Neutrophil (primary cell): ENCODE measurements at regions not wholly inside any gene's neighbourhood (a gene's known extent, or its start where the extent isn't known, plus 50 kb on each side); places are given as distances from the start of the nearest gene placed in this dataset.

Source experiments
- H3K27ac ChIP-seq: fragments of 200-600 bp; sonication (generic); 2 replicates; pipeline ENCODE4 v1.5.1; 2016; ENCODE audit warnings: mild to moderate bottlenecking, moderate library complexity
- H3K27me3 ChIP-seq: fragments of 200-600 bp; sonication (generic); 2 replicates; pipeline ENCODE4 v1.6.0; 2016; ENCODE audit warnings: mild to moderate bottlenecking
- H3K36me3 ChIP-seq: fragments of 200-600 bp; sonication (generic); 2 replicates; pipeline ENCODE4 v1.5.1; 2017
- H3K4me1 ChIP-seq, 2 experiments: fragments of 200-600 bp in 1 of 2; sonication (generic) in 1 of 2; 1 replicate in 1 of 2; 2 replicates in 1 of 2; pipeline versions ENCODE4 v1.5.1 to v1.6.1; 2013 to 2016; ENCODE audit warnings: low read depth in 1 of 2, low read length in 1 of 2, mild to moderate bottlenecking in 1 of 2, moderate library complexity in 1 of 2; ENCODE audit not compliant: control insufficient read depth in 1 of 2, insufficient read depth in 1 of 2
- H3K4me3 ChIP-seq, 2 experiments: fragments of 200-600 bp in 1 of 2; sonication (generic) in 1 of 2; 1 replicate in 1 of 2; 2 replicates in 1 of 2; pipeline ENCODE4 v1.5.1; 2013 to 2016; ENCODE audit warnings: low read depth in 1 of 2, low read length in 1 of 2, mild to moderate bottlenecking in 1 of 2, moderate library complexity in 1 of 2
- H3K9me3 ChIP-seq: fragments of 200-600 bp; sonication (generic); 2 replicates; pipeline ENCODE4 v1.5.1; 2016
- TF ChIP-seq, protein P1 (sequence below): fragments of 200-600 bp; sonication (generic); IDR thresholded peaks from 2 replicates; pipeline ENCODE4 v1.5.1; 2016; ENCODE audit warnings: antibody characterized with exemption

DNA sequence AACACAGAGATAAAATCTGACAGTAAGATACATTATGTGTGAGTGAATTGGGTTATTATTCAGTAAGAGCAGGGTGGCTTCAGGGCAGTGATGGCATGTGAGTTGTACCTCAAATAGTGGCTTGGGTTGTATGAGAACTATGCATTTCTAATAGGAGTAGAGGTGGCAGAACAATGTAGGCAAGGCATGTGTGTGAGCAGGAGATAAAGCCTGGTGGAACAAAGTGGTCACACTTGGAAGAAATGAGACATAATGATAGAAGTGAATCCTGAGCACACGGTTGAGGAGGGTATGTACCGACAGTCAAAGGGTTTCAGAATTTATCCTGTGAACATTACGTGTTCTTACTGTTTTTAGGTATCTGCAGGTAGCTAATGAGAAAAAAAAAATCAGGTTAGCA is 159.3 kb downstream of the CASP12 start:
- H3K27me3 ChIP-seq: no peaks in the 10 kb centered on the region
- no peak overlapping the region for H3K27ac ChIP-seq
- no peaks in the 10 kb centered on the region for H3K36me3 ChIP-seq
- TF ChIP-seq, protein P1, sequence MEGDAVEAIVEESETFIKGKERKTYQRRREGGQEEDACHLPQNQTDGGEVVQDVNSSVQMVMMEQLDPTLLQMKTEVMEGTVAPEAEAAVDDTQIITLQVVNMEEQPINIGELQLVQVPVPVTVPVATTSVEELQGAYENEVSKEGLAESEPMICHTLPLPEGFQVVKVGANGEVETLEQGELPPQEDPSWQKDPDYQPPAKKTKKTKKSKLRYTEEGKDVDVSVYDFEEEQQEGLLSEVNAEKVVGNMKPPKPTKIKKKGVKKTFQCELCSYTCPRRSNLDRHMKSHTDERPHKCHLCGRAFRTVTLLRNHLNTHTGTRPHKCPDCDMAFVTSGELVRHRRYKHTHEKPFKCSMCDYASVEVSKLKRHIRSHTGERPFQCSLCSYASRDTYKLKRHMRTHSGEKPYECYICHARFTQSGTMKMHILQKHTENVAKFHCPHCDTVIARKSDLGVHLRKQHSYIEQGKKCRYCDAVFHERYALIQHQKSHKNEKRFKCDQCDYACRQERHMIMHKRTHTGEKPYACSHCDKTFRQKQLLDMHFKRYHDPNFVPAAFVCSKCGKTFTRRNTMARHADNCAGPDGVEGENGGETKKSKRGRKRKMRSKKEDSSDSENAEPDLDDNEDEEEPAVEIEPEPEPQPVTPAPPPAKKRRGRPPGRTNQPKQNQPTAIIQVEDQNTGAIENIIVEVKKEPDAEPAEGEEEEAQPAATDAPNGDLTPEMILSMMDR: no peak
- H3K4me1 ChIP-seq: peaks cover 5 to 7% of the 10 kb centered on the region in 2 experiments
- no peak overlapping the region for H3K4me3 ChIP-seq
- no peaks in the 10 kb centered on the region for H3K9me3 ChIP-seq

DNA sequence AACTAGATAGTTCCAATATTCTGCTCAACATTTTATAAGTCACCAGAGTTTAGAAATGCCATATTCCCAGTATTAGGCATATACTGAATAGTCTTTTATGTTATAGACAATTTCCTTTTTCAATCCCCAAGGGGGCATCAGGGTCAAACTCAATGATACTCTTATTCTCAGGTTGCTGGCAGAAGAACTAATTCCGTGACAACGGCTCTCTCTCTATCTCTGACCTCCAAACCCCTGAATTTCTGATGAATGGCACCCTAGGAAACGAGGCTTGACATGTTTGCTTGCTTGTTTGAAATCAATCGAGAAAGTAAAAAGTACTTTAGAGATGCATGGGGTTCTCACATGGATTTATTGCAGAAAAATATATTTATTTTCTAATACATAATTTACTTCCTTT is 160.1 kb downstream of the CASP12 start:
- H3K27me3 ChIP-seq: no peaks in the 10 kb centered on the region
- no peak overlapping the region for H3K27ac ChIP-seq
- no peaks in the 10 kb centered on the region for H3K36me3 ChIP-seq
- H3K9me3 ChIP-seq: no peaks in the 10 kb centered on the region
- no peak overlapping the region for H3K4me3 ChIP-seq
- H3K4me1 ChIP-seq: peaks cover 5 to 7% of the 10 kb centered on the region in 2 experiments
- TF ChIP-seq, protein P1: no peak

DNA sequence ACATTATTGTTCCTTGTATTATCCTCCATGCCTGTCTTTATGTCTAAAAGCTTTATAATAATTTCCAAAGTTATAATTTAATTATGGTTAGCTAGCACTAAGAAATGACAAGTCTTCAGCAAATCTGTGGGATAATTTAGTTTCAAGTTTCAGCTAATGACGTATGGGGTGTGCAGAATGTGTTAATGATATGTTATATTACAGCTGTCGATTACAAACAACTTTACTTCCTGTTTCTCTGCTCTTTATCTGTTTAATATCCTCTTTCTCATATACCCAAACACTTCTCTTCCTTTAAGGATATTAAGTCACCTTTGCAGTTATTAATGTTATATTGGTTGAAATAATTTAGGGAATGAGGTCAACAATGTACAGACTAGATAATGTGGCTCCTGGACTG is 161.8 kb downstream of the CASP12 start:
- Histone ChIP-seq H3K4me1 (peaks cover 5 to 7% of the 10 kb centered on the region in 2 experiments), H3K9me3 (no peaks in the 10 kb centered on the region), H3K36me3 (no peaks in the 10 kb centered on the region), H3K27ac (no peak overlapping the region), H3K27me3 (no peaks in the 10 kb centered on the region), H3K4me3 (no peak overlapping the region)
- TF ChIP-seq, protein P1: no peak

DNA sequence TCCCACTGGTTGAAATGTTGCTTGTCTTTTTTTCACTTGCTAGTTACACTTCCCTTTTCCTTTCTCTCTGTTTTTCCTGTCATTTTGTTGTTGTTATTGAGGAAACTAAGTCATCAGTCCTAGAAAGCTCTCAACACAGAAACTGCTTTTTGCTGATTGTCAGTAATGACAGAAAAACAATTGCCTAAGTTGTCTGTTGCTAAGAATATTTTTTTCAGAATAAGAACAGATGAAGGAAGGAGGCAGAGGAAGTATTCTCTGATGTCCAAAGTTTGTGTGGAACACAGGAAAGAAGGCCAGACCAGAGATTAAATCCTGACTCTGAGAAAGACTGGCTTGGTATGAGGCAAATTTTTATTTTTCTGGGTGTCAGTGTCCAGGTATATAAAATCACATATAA is 163.3 kb downstream of the CASP12 start:
- Histone ChIP-seq H3K9me3 (no peaks in the 10 kb centered on the region), H3K27me3 (no peaks in the 10 kb centered on the region), H3K4me1 (peaks cover 5 to 7% of the 10 kb centered on the region in 2 experiments), H3K27ac (peak overlapping the region; percentile 14), H3K4me3 (no peak overlapping the region), H3K36me3 (no peaks in the 10 kb centered on the region)
- TF ChIP-seq, protein P1: no peak

DNA sequence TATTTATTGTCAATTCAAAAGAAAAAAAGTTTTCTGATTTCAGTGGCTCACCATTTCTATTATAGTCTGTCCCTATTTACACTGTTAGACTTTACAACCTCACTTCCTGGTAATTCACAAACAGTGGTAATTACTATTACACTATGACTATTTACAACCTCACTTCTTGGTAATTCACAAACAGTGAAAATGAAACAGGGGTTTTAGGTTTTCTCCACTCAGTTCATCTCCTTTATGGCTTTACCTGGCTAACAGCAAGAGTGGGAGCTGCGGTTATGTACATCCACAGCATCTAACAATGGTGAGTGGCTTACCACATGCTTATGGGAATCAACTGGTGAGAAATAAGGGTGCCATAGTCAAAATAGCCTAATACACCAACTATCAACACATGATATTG is 166.4 kb downstream of the CASP12 start:
- no peaks in the 10 kb centered on the region for H3K36me3 ChIP-seq
- H3K9me3 ChIP-seq: no peaks in the 10 kb centered on the region
- H3K4me3 ChIP-seq: no peak overlapping the region
- H3K27ac ChIP-seq: no peak overlapping the region
- peaks cover 5 to 7% of the 10 kb centered on the region in 2 experiments for H3K4me1 ChIP-seq
- TF ChIP-seq, protein P1: no peak
- no peaks in the 10 kb centered on the region for H3K27me3 ChIP-seq

DNA sequence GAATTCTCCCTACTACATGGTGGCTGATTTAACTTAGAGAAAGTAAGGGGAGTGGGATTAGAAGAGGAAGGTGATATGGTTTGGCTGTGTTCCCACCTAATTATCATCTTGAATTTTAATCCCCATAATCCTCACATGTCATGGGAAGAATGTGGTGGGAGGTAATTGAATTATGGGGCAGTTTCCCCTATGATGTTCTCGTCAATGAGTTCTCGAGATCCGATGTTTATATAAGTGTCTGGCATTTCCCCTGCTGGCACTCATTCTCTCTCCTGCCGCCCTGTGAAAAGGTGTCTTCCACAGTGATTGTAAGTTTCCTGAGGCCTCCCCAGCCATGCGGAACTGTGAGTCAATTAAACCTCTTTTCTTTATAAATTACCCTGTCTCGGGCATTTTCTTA is 169.3 kb downstream of the CASP12 start:
- Histone ChIP-seq H3K27ac (no peak overlapping the region), H3K36me3 (no peaks in the 10 kb centered on the region), H3K9me3 (no peaks in the 10 kb centered on the region), H3K4me3 (no peak overlapping the region), H3K4me1 (no peaks in the 10 kb centered on the region), H3K27me3 (no peaks in the 10 kb centered on the region)
- TF ChIP-seq, protein P1: no peak
